H1 (cell line): ENCODE measurements at regions not wholly inside any gene's neighbourhood (a gene's known extent, or its start where the extent isn't known, plus 50 kb on each side); places are given as distances from the start of the nearest gene placed in this dataset.

ENCODE experiments used
- CTCF ChIA-PET: fragments of 300-600 bp; sonication (Branson Sonifier 250); formaldehyde crosslinking; loops from one replicate; lab custom pipeline; 2021; ENCODE audit not compliant: partially characterized antibody; lab: Charles Lee
- POLR2A ChIA-PET: fragments of 300-600 bp; sonication (Branson Sonifier 250); formaldehyde crosslinking; loops from one replicate; lab custom pipeline; 2021; ENCODE audit warnings: inconsistent platforms; ENCODE audit not compliant: partially characterized antibody; lab: Charles Lee
- DNase-seq, 2 experiments: peaks; one replicate each; pipeline versions ENCODE4 v3.0.0 to v3.0.0-alpha.2; 2010 to 2022; ENCODE audit warnings: low spot score in 2 of 2, low read depth in 1 of 2, mixed read lengths in 1 of 2
- FAIRE-seq: peaks from 2 replicates; lab custom pipeline; 2011; peaks lifted over from hg19 to GRCh38; lab: Jason Lieb, UNC
- H2AFZ ChIP-seq: 2 replicates; pipeline ENCODE4 v1.8.1; 2012; ENCODE audit warnings: low read length, inconsistent platforms
- H2AK5ac ChIP-seq: 2 replicates; pipeline ENCODE4 v1.6.1; 2013; ENCODE audit warnings: low read depth, low read length
- H2BK120ac ChIP-seq: replicated peaks from 2 replicates; pipeline ENCODE3; 2013; ENCODE audit warnings: low read depth, low read length, inconsistent platforms
- H2BK12ac ChIP-seq: 2 replicates; pipeline ENCODE4 v1.6.1; 2013; ENCODE audit warnings: low read depth, low read length
- H2BK15ac ChIP-seq: 2 replicates; pipeline ENCODE4 v1.6.1; 2013; ENCODE audit warnings: low read length
- H2BK20ac ChIP-seq: 2 replicates; pipeline ENCODE4 v1.6.1; 2013; ENCODE audit warnings: low read length
- H2BK5ac ChIP-seq: 2 replicates; pipeline ENCODE4 v1.6.1; 2013; ENCODE audit warnings: low read depth, low read length
- H3K14ac ChIP-seq: 2 replicates; pipeline ENCODE4 v1.6.1; 2013; ENCODE audit warnings: inconsistent platforms; ENCODE audit not compliant: insufficient read length
- H3K18ac ChIP-seq: 2 replicates; pipeline ENCODE4 v1.6.1; 2013; ENCODE audit warnings: low read length; ENCODE audit errors: extremely low read depth
- H3K23ac ChIP-seq: 2 replicates; pipeline ENCODE4 v1.6.1; 2013; ENCODE audit warnings: inconsistent platforms; ENCODE audit not compliant: insufficient read length
- H3K23me2 ChIP-seq: 2 replicates; pipeline ENCODE4 v1.6.1; 2013; ENCODE audit warnings: low read depth, low read length
- H3K27ac ChIP-seq: 2 replicates; pipeline ENCODE4 v1.6.1; 2011; ENCODE audit warnings: low read depth, low read length, inconsistent platforms
- H3K27me3 ChIP-seq, 4 experiments: replicated peaks in 1 of 4; 1 replicate in 1 of 4; 2 replicates in 3 of 4; pipeline versions ENCODE4 v1.6.1 to v1.8.1; 2011 to 2013; ENCODE audit warnings: low read length in 3 of 4, mild to moderate bottlenecking in 3 of 4, inconsistent platforms in 2 of 4, mixed read lengths in 2 of 4, moderate library complexity in 1 of 4; ENCODE audit not compliant: control insufficient read depth in 3 of 4, insufficient read depth in 3 of 4; ENCODE audit errors: extremely low read depth in 1 of 4
- H3K36me3 ChIP-seq, 4 experiments: 2 replicates each; pipeline versions ENCODE4 v1.6.1 to v1.8.1; 2011 to 2013; ENCODE audit warnings: mild to moderate bottlenecking in 4 of 4, low read length in 3 of 4, moderate library complexity in 2 of 4, control low read depth in 1 of 4, inconsistent platforms in 1 of 4; ENCODE audit not compliant: insufficient read depth in 4 of 4, control insufficient read depth in 2 of 4
- H3K4ac ChIP-seq: replicated peaks from 2 replicates; pipeline ENCODE3; 2013; ENCODE audit warnings: low read length, low read depth, mixed read lengths, inconsistent platforms; ENCODE audit not compliant: insufficient read length
- H3K4me1 ChIP-seq, 4 experiments: replicated peaks in 1 of 4; 1 replicate in 1 of 4; 2 replicates in 3 of 4; pipeline versions ENCODE4 v1.6.1 to v1.8.1; 2011 to 2013; ENCODE audit warnings: low read length in 3 of 4, inconsistent platforms in 2 of 4, mixed read lengths in 1 of 4; ENCODE audit not compliant: insufficient read depth in 4 of 4, control insufficient read depth in 3 of 4
- H3K4me2 ChIP-seq, 2 experiments: 2 replicates each; pipeline versions ENCODE4 v1.6.1 to v1.8.1; 2011 to 2013; ENCODE audit warnings: low read depth in 2 of 2, low read length in 2 of 2, control low read depth in 1 of 2, inconsistent platforms in 1 of 2, mild to moderate bottlenecking in 1 of 2; ENCODE audit not compliant: insufficient read depth in 1 of 2
- H3K4me3 ChIP-seq, 4 experiments: fragments of 200-600, 300-600 bp in 1 of 4; sonication (generic), shearing (Covaris generic), sonication (Bioruptor Twin) in 1 of 4; 2 replicates each; pipeline versions ENCODE4 v1.5.1 to v1.8.1; 2011 to 2016; ENCODE audit warnings: low read length in 4 of 4, low read depth in 3 of 4, control low read depth in 2 of 4, inconsistent platforms in 2 of 4, mild to moderate bottlenecking in 2 of 4, mixed read lengths in 1 of 4, moderate library complexity in 1 of 4; ENCODE audit not compliant: insufficient read depth in 2 of 4; ENCODE audit errors: extremely low read depth in 1 of 4
- H3K56ac ChIP-seq: replicated peaks from 2 replicates; pipeline ENCODE3; 2013; ENCODE audit warnings: low read depth, mild to moderate bottlenecking, mixed read lengths, low read length, inconsistent platforms; ENCODE audit not compliant: insufficient read length
- H3K79me1 ChIP-seq: 2 replicates; pipeline ENCODE4 v1.6.1; 2013; ENCODE audit warnings: low read depth, low read length, control low read depth
- H3K79me2 ChIP-seq, 2 experiments: 2 replicates each; pipeline versions ENCODE4 v1.6.1 to v1.8.1; 2012 to 2013; ENCODE audit warnings: low read length in 2 of 2, mild to moderate bottlenecking in 2 of 2, inconsistent platforms in 1 of 2; ENCODE audit not compliant: insufficient read depth in 2 of 2, control insufficient read depth in 1 of 2
- H3K9ac ChIP-seq, 4 experiments: replicated peaks in 1 of 4; 1 replicate in 1 of 4; 2 replicates in 3 of 4; pipeline versions ENCODE4 v1.6.1 to v1.8.1; 2011 to 2013; ENCODE audit warnings: low read depth in 3 of 4, low read length in 3 of 4, control low read depth in 2 of 4, mild to moderate bottlenecking in 2 of 4, moderate library complexity in 2 of 4, inconsistent platforms in 1 of 4; ENCODE audit errors: extremely low read depth in 1 of 4
- H3K9me3 ChIP-seq, 2 experiments: 2 replicates each; pipeline versions ENCODE4 v1.6.1 to v1.8.1; 2012 to 2013; ENCODE audit warnings: mild to moderate bottlenecking in 2 of 2, moderate library complexity in 2 of 2, control low read depth in 1 of 2, inconsistent platforms in 1 of 2, low read depth in 1 of 2, low read length in 1 of 2, mixed read lengths in 1 of 2; ENCODE audit not compliant: insufficient read depth in 2 of 2
- H4K20me1 ChIP-seq, 2 experiments: replicated peaks in 1 of 2; 2 replicates each; pipeline versions ENCODE3 to v1.8.1; 2011 to 2013; ENCODE audit warnings: inconsistent platforms in 2 of 2, low read length in 2 of 2, mild to moderate bottlenecking in 1 of 2; ENCODE audit not compliant: insufficient read depth in 2 of 2, control insufficient read depth in 1 of 2
- H4K5ac ChIP-seq: 2 replicates; pipeline ENCODE4 v1.6.1; 2013; ENCODE audit warnings: low read length, low read depth, mixed read lengths, inconsistent platforms; ENCODE audit not compliant: insufficient read length
- H4K8ac ChIP-seq: 2 replicates; pipeline ENCODE4 v1.8.0; 2013; ENCODE audit warnings: mild to moderate bottlenecking, moderate library complexity, low read length, inconsistent platforms; ENCODE audit not compliant: insufficient read depth; ENCODE audit errors: extremely low read depth
- H4K91ac ChIP-seq: replicated peaks from 2 replicates; pipeline ENCODE3; 2013; ENCODE audit warnings: low read length, mixed read lengths, inconsistent platforms; ENCODE audit not compliant: insufficient read length
- CHD2 ChIP-seq: IDR thresholded peaks from 2 replicates; pipeline ENCODE4 v1.6.1; 2012; ENCODE audit warnings: low read length, improper control_type of control experiment
- CTBP2 ChIP-seq: IDR thresholded peaks from 2 replicates; pipeline ENCODE4 v1.7.0; 2011; ENCODE audit warnings: borderline replicate concordance, mild to moderate bottlenecking, moderate library complexity, mixed read lengths, low read length; ENCODE audit not compliant: insufficient read depth, insufficient read length
- KDM5A ChIP-seq: fragments of 200-600 bp; IDR thresholded peaks from 2 replicates; pipeline ENCODE4 v1.7.1; 2012; ENCODE audit warnings: mild to moderate bottlenecking, low read length, inconsistent platforms, mixed read lengths
- RAD21 ChIP-seq, 2 experiments: IDR thresholded peaks in 1 of 2; conservative IDR thresholded peaks in 1 of 2; 2 replicates each; pipeline ENCODE4 v1.6.1; 2011; ENCODE audit warnings: low read depth in 2 of 2, low read length in 2 of 2, improper control_type of control experiment in 1 of 2, inconsistent platforms in 1 of 2, mild to moderate bottlenecking in 1 of 2, moderate library complexity in 1 of 2
- SP1 ChIP-seq: IDR thresholded peaks from 2 replicates; pipeline ENCODE4 v1.6.1; 2011; ENCODE audit warnings: low read depth, low read length
- SRF ChIP-seq: IDR thresholded peaks from 2 replicates; pipeline ENCODE4 v1.6.1; 2011; ENCODE audit warnings: mild to moderate bottlenecking, low read depth, low read length, moderate library complexity
- SUZ12 ChIP-seq: fragments of 200-600 bp; sonication (generic); IDR thresholded peaks from 2 replicates; pipeline ENCODE4 v1.6.1; 2012; ENCODE audit warnings: mild to moderate bottlenecking, inconsistent platforms, low read length, moderate library complexity, mixed read lengths
- TAF7 ChIP-seq: optimal IDR thresholded peaks from 2 replicates; pipeline ENCODE3; 2011; ENCODE audit warnings: low read depth, mild to moderate bottlenecking, inconsistent platforms, low read length, moderate library complexity, borderline replicate concordance
- YY1 ChIP-seq: IDR thresholded peaks from 2 replicates; pipeline ENCODE4 v1.6.1; 2011; ENCODE audit warnings: low read depth, mild to moderate bottlenecking, low read length
- whole genome bisulfite sequencing, 2 experiments: shearing (Covaris generic) in 1 of 2; methylation state at CpG; one replicate each; pipeline versions ENCODE4 v1.1.6 to v1.1.7; 2013 to 2015; ENCODE audit warnings: low lambda C conversion rate in 2 of 2, mixed read lengths in 2 of 2, inconsistent platforms in 1 of 2, low coverage in 1 of 2, missing lambda C conversion rate in 1 of 2; ENCODE audit not compliant: insufficient replicate concordance in 2 of 2, insufficient coverage in 1 of 2, insufficient read length in 1 of 2; ENCODE audit errors: extremely low coverage in 1 of 2, missing lambda C conversion rate in 1 of 2; 5-methylcytosine and 5-hydroxymethylcytosine counted together

- FAIRE-seq, result no peak
- WGBS, 2 experiments, result 92% methylated on average over 5 of the region's 5 CpGs; no CpG with 5 or more reads in 1 of the 2 experiments
Observed at GRCh38 chr10:100615908-100616307, 80.2 kb downstream of the HIF1AN start.

More at GRCh38 chr10:100615908-100616307, 80.2 kb downstream of the HIF1AN start:
- Histone ChIP-seq H3K4ac (no peak overlapping the region), H4K5ac (no peak overlapping the region), H3K4me2 (no peak overlapping the region), H3K23ac (no peak overlapping the region), H4K20me1 (no peaks in the 10 kb centered on the region), H4K8ac (no peak overlapping the region), H3K4me3 (no peak overlapping the region), H3K36me3 (no peaks in the 10 kb centered on the region), H2BK5ac (no peak overlapping the region), H3K56ac (no peak overlapping the region), H2BK15ac (no peak overlapping the region), H3K79me1 (no peaks in the 10 kb centered on the region), H2BK20ac (no peak overlapping the region), H3K14ac (no peak overlapping the region), H2BK120ac (no peak overlapping the region), H3K9ac (no peak overlapping the region), H2AK5ac (no peak overlapping the region), H3K27ac (no peak overlapping the region), H3K79me2 (no peaks in the 10 kb centered on the region), H3K23me2 (no peaks in the 10 kb centered on the region; the same call in 1 of the 2 replicates), H3K9me3 (no peaks in the 10 kb centered on the region), H3K18ac (no peak overlapping the region), H3K27me3 (no peaks in the 10 kb centered on the region), H2BK12ac (no peak overlapping the region), H3K4me1 (no peaks in the 10 kb centered on the region; a peak in 1 of 7 replicates), H4K91ac (no peak overlapping the region), H2AFZ (no peak overlapping the region)
- ChIA-PET POLR2A (interaction anchor here (0.7 to 1.1 kb wide), 4 partner anchors 9 to 47 kb away, joined by 3 to 5 read pairs (median 3); no protein-coding TSS in a partner anchor), CTCF (interaction anchor here (0.5 to 2.9 kb wide), 11 partner anchors 10 to 357 kb away, joined by 3 to 11 read pairs (median 4); no protein-coding TSS in a partner anchor)
- no peak for DNase-seq
- no peak for TF ChIP-seq RAD21 (IDR thresholded peaks at IDR 0.05 in 1 of 2, conservative IDR thresholded peaks at IDR 0.05 in 1 of 2; ENCODE audit: low read depth in 2 of 2, low read length in 2 of 2)
- no peak for TF ChIP-seq CHD2
- TF ChIP-seq CTBP2, result no peak
- no peak for TF ChIP-seq SP1
- TF ChIP-seq KDM5A, result no peak
- no peak for TF ChIP-seq YY1
- no peak for TF ChIP-seq SUZ12
- no peak for TF ChIP-seq SRF
- no peak for TF ChIP-seq TAF7
